K562 (cell line): ENCODE measurements at regions not wholly inside any gene's neighbourhood (a gene's known extent, or its start where the extent isn't known, plus 50 kb on each side); places are given as distances from the start of the nearest gene placed in this dataset.

ENCODE experiments used
- ATAC-seq: fragments of 200-7000 bp; cut with Tn5 transposase; 3 replicates; pipeline ENCODE4 v1.9.1; 2020; ENCODE audit warnings: moderate library complexity
- BruUV-seq: library from RNA; stranded (reverse); fragments of 400-500 nt; replicated peaks from 2 replicates; lab custom pipeline; 2021; lab: Mats Ljungman, UMichigan
- CTCF ChIA-PET: fragments of 300-600 bp; formaldehyde crosslinking; extraction: SDS; loops from one replicate; lab custom pipeline; 2021; ENCODE audit warnings: low intra/inter-chr PET ratio; lab: Yijun Ruan, JAX
- POLR2A ChIA-PET: fragments of 300-600, 350-650 bp; sonication (Branson Sonifier 250); formaldehyde crosslinking; extraction: SDS; loops from one replicate; lab custom pipeline; 2021; ENCODE audit warnings: antibody characterized with exemption, inconsistent platforms; lab: Yijun Ruan, JAX
- DNase-seq, 4 experiments: peaks; one replicate each; pipeline versions ENCODE4 v3.0.0 to v3.0.0-alpha.2; 2011 to 2018; ENCODE audit warnings: low spot score in 3 of 4, mixed read lengths in 3 of 4; ENCODE audit errors: extremely low read depth in 1 of 4
- FAIRE-seq: peaks from 2 replicates; lab custom pipeline; 2011; peaks lifted over from hg19 to GRCh38; lab: Jason Lieb, UNC
- H2AFZ ChIP-seq: 2 replicates; pipeline ENCODE4 v1.6.0; 2011; ENCODE audit warnings: low read depth, low read length, control low read depth, inconsistent platforms
- H3K27ac ChIP-seq: fragments of 200-600 bp; 3 replicates; pipeline ENCODE4 v1.8.0; 2011; ENCODE audit warnings: low read depth, mild to moderate bottlenecking, control low read depth, inconsistent platforms, low read length, moderate library complexity, mixed read lengths; ENCODE audit errors: extremely low read depth
- H3K27me3 ChIP-seq, 2 experiments: fragments of 300-600 bp in 1 of 2; 2 replicates in 1 of 2; 3 replicates in 1 of 2; pipeline versions ENCODE4 v1.6.0 to v1.8.0; 2011; ENCODE audit warnings: inconsistent platforms in 2 of 2, low read length in 2 of 2, mild to moderate bottlenecking in 1 of 2, mixed read lengths in 1 of 2, moderate library complexity in 1 of 2; ENCODE audit not compliant: control insufficient read depth in 2 of 2, insufficient read depth in 2 of 2
- H3K36me3 ChIP-seq: fragments of 300-600 bp; 3 replicates; pipeline ENCODE4 v1.8.0; 2011; ENCODE audit warnings: mild to moderate bottlenecking, low read length, inconsistent platforms; ENCODE audit not compliant: control insufficient read depth, insufficient read depth
- H3K4me1 ChIP-seq, 2 experiments: fragments of 200-600 bp in 1 of 2; replicated peaks in 1 of 2; 2 replicates in 1 of 2; 3 replicates in 1 of 2; pipeline versions ENCODE4 v1.5.1 to v1.8.0; 2011; ENCODE audit warnings: inconsistent platforms in 2 of 2, low read length in 2 of 2, mild to moderate bottlenecking in 1 of 2, mixed read lengths in 1 of 2, moderate library complexity in 1 of 2; ENCODE audit not compliant: control insufficient read depth in 2 of 2, insufficient read depth in 2 of 2
- H3K4me2 ChIP-seq: 2 replicates; pipeline ENCODE4 v1.6.1; 2011; ENCODE audit warnings: low read length, control low read depth, inconsistent platforms, mixed read lengths; ENCODE audit not compliant: insufficient read depth
- H3K4me3 ChIP-seq: fragments of 200-600 bp; sonication (generic), shearing (Covaris generic); 2 replicates; pipeline ENCODE4 v1.5.1; 2016; ENCODE audit warnings: control low read depth, inconsistent platforms
- H3K79me2 ChIP-seq: fragments of 200-600 bp; 3 replicates; pipeline ENCODE4 v1.8.0; 2011; ENCODE audit warnings: low read length, inconsistent platforms; ENCODE audit not compliant: control insufficient read depth, insufficient read depth
- H3K9ac ChIP-seq, 2 experiments: 2 replicates each; pipeline versions ENCODE4 v1.6.0 to v1.6.1; 2011; ENCODE audit warnings: low read depth in 2 of 2, low read length in 2 of 2, control low read depth in 1 of 2, inconsistent platforms in 1 of 2, mild to moderate bottlenecking in 1 of 2, mixed read lengths in 1 of 2; ENCODE audit not compliant: insufficient read depth in 1 of 2
- H3K9me1 ChIP-seq: one replicate; pipeline ENCODE4 v1.6.0; 2011; ENCODE audit warnings: inconsistent platforms, mild to moderate bottlenecking, low read length, moderate library complexity; ENCODE audit not compliant: control insufficient read depth, insufficient read depth
- H3K9me3 ChIP-seq: replicated peaks from 2 replicates; pipeline ENCODE4 v1.5.1; 2011; ENCODE audit warnings: low read depth, low read length, inconsistent platforms; ENCODE audit not compliant: control insufficient read depth, insufficient read depth
- H4K20me1 ChIP-seq: replicated peaks from 2 replicates; pipeline ENCODE4 v1.6.1; 2011; ENCODE audit warnings: low read length, inconsistent platforms, mixed read lengths; ENCODE audit not compliant: control insufficient read depth, insufficient read depth
- ARID3A ChIP-seq: IDR thresholded peaks from 2 replicates; pipeline ENCODE4 v1.6.1; 2012; ENCODE audit warnings: low read depth, low read length, improper control_type of control experiment, borderline replicate concordance
- CSDE1 ChIP-seq, 2 experiments: fragments of 450-650 bp; IDR thresholded peaks; 2 replicates each; pipeline ENCODE4 v1.6.1; 2016; ENCODE audit warnings: mild to moderate bottlenecking in 1 of 2
- DIDO1 ChIP-seq: fragments of 450-650 bp; IDR thresholded peaks from 2 replicates; pipeline ENCODE4 v1.6.1; 2016; ENCODE audit warnings: low read depth, missing biosample characterization, missing genetic modification characterization
- FIP1L1 ChIP-seq: fragments of 200-400 bp; formaldehyde crosslinking; IDR thresholded peaks from 2 replicates; pipeline ENCODE4 v1.6.1; 2018; ENCODE audit warnings: mild to moderate bottlenecking, low read depth, low read length; ENCODE audit not compliant: poor library complexity, severe bottlenecking
- FOXP1 ChIP-seq: sonication (generic); formaldehyde crosslinking; IDR thresholded peaks from 2 replicates; pipeline ENCODE4 v1.8.0; 2022; ENCODE audit warnings: mild to moderate bottlenecking, missing genetic modification reagents
- GABPB1 ChIP-seq: sonication (generic); formaldehyde crosslinking; IDR thresholded peaks from 2 replicates; pipeline ENCODE4 v1.8.0; 2022; ENCODE audit warnings: mild to moderate bottlenecking, missing genetic modification reagents
- HCFC1 ChIP-seq: IDR thresholded peaks from 2 replicates; pipeline ENCODE4 v1.6.1; 2012; ENCODE audit warnings: low read depth, low read length, improper control_type of control experiment
- MTF1 ChIP-seq: fragments of 250-450 bp; sonication (Bioruptor Pico); IDR thresholded peaks from 2 replicates; pipeline ENCODE4 v1.9.0; 2021; ENCODE audit warnings: moderate library complexity, mild to moderate bottlenecking, inconsistent platforms, borderline replicate concordance
- PHTF2 ChIP-seq: fragments of 250-450 bp; sonication (Bioruptor Pico); IDR thresholded peaks from 2 replicates; pipeline ENCODE4 v1.5.0; 2021; ENCODE audit warnings: mild to moderate bottlenecking
- PKNOX1 ChIP-seq: fragments of 450-650 bp; IDR thresholded peaks from 2 replicates; pipeline ENCODE4 v1.6.1; 2016
- POLR3G ChIP-seq: IDR thresholded peaks from 2 replicates; pipeline ENCODE4 v1.6.1; 2011; ENCODE audit not compliant: insufficient read length, insufficient replicate concordance; ENCODE audit errors: extremely low read depth
- ZBTB7A ChIP-seq: IDR thresholded peaks from 2 replicates; pipeline ENCODE4 v1.6.1; 2011; ENCODE audit warnings: low read depth, mild to moderate bottlenecking, low read length, moderate library complexity, borderline replicate concordance; ENCODE audit not compliant: control insufficient read depth
- ZNF12 ChIP-seq: sonication (generic); formaldehyde crosslinking; IDR thresholded peaks from 2 replicates; pipeline ENCODE4 v1.4.0; 2020; ENCODE audit warnings: mild to moderate bottlenecking, missing genetic modification reagents
- ZNF124 ChIP-seq: sonication (generic); formaldehyde crosslinking; IDR thresholded peaks from 2 replicates; pipeline ENCODE4 v1.8.1; 2022; ENCODE audit warnings: missing genetic modification reagents
- WGBS: fragments of 100-300 bp; shearing (Covaris generic); methylation state at CpG from one replicate; pipeline ENCODE4 v1.1.6; 2016; ENCODE audit warnings: low coverage, mixed read lengths; ENCODE audit not compliant: insufficient coverage; ENCODE audit errors: missing lambda C conversion rate; 5-methylcytosine and 5-hydroxymethylcytosine counted together
- in situ Hi-C: fragments of 300-500 bp; cut with MboI; formaldehyde crosslinking; loops from 4 replicates; pipeline ENCODE4 v1.15.0; 2018; ENCODE audit warnings: inconsistent platforms, mixed read lengths
- intact Hi-C: fragments of 100-400 bp; cut with micrococcal nuclease; formaldehyde crosslinking; loops from 2 replicates; pipeline ENCODE4 v1.14.2; 2022

- TF ChIP-seq ARID3A: no peak
- TF ChIP-seq POLR3G: no peak
Observed at GRCh38 chr18:37854396-37854795, 288.8 kb upstream of the CELF4 start (continued).

GRCh38 chr18:37853706-37854105 lies 288.1 kb upstream of the CELF4 start:
- Histone ChIP-seq H3K9me3 (no peaks in the 10 kb centered on the region), H3K36me3 (no peaks in the 10 kb centered on the region), H4K20me1 (no peaks in the 10 kb centered on the region), H3K27me3 (no peaks in the 10 kb centered on the region), H3K4me1 (no peaks in the 10 kb centered on the region), H3K9ac (no peak overlapping the region), H3K27ac (no peak overlapping the region), H3K4me3 (no peak overlapping the region), H2AFZ (no peak overlapping the region)
- WGBS: 0% methylated on average over 3 of the region's 3 CpGs
- DNase-seq (no peak), ATAC-seq (no peak), FAIRE-seq (no peak)
- CTCF ChIA-PET: no interaction called here
- intact Hi-C loops: no loop called here
- BruUV-seq: no TSS peak
- no peak for TF ChIP-seq ZNF124
- no peak for TF ChIP-seq ZBTB7A
- no peak for TF ChIP-seq CSDE1 (IDR thresholded peaks at IDR 0.05)
- no peak for TF ChIP-seq PKNOX1
- no peak for TF ChIP-seq FOXP1
- TF ChIP-seq GABPB1: no peak
- no peak for TF ChIP-seq DIDO1 (tag)
- no peak for TF ChIP-seq MTF1 (CRISPR knock-in tag)
- TF ChIP-seq FIP1L1: no peak
- no peak for TF ChIP-seq ZNF12
- no peak for TF ChIP-seq HCFC1
- TF ChIP-seq PHTF2 (CRISPR knock-in tag): no peak
- TF ChIP-seq, all 486 proteins: peak for 0
- Histone ChIP-seq H3K9me1 (no peaks in the 10 kb centered on the region), H3K79me2 (no peaks in the 10 kb centered on the region), H3K4me2 (no peak overlapping the region)
- in situ Hi-C loops: no loop called here
- POLR2A ChIA-PET: no interaction called here
